ENCODE measurements at regions not wholly inside any gene's neighbourhood (a gene's known extent, or its start where the extent isn't known, plus 50 kb on each side); places are given as distances from the start of the nearest gene placed in this dataset.

GRCh38 chr18:52007105-52007504, 332.9 kb upstream of the DCC start:
- TF ChIP-seq, protein P1, sequence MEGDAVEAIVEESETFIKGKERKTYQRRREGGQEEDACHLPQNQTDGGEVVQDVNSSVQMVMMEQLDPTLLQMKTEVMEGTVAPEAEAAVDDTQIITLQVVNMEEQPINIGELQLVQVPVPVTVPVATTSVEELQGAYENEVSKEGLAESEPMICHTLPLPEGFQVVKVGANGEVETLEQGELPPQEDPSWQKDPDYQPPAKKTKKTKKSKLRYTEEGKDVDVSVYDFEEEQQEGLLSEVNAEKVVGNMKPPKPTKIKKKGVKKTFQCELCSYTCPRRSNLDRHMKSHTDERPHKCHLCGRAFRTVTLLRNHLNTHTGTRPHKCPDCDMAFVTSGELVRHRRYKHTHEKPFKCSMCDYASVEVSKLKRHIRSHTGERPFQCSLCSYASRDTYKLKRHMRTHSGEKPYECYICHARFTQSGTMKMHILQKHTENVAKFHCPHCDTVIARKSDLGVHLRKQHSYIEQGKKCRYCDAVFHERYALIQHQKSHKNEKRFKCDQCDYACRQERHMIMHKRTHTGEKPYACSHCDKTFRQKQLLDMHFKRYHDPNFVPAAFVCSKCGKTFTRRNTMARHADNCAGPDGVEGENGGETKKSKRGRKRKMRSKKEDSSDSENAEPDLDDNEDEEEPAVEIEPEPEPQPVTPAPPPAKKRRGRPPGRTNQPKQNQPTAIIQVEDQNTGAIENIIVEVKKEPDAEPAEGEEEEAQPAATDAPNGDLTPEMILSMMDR (IDR thresholded peaks at IDR 0.05 in 2 of 3, conservative IDR thresholded peaks at IDR 0.05 in 1 of 3; ENCODE audit: control insufficient read depth in 2 of 3, extremely low read depth in 1 of 3, insufficient read depth in 1 of 3, low read depth in 3 of 3, low read length in 3 of 3) = no peak
- no peak for TF ChIP-seq ZNF274 (IDR thresholded peaks at IDR 0.05; ENCODE audit: insufficient read depth, insufficient read length)
- no peak for TF ChIP-seq POLR2A (IDR thresholded peaks at IDR 0.05; ENCODE audit: low read depth, low read length)
- no peak for TF ChIP-seq ZSCAN29 (IDR thresholded peaks at IDR 0.05)
- no peak for TF ChIP-seq WRNIP1 (IDR thresholded peaks at IDR 0.05; ENCODE audit: borderline replicate concordance, low read depth, low read length)
- no peak for TF ChIP-seq KDM1A (IDR thresholded peaks at IDR 0.05; ENCODE audit: borderline replicate concordance)
- no peak for TF ChIP-seq LARP7 (IDR thresholded peaks at IDR 0.05)
- TF ChIP-seq, protein P2, sequence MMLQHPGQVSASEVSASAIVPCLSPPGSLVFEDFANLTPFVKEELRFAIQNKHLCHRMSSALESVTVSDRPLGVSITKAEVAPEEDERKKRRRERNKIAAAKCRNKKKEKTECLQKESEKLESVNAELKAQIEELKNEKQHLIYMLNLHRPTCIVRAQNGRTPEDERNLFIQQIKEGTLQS (IDR thresholded peaks at IDR 0.05; ENCODE audit: borderline replicate concordance, extremely low read depth, low read depth, low read length) = no peak
- no peak for TF ChIP-seq SIX5 (IDR thresholded peaks at IDR 0.05; ENCODE audit: low read depth, low read length, severe bottlenecking)
- TF ChIP-seq RFX5 (IDR thresholded peaks at IDR 0.05; ENCODE audit: low read depth, low read length) = no peak
- no peak for TF ChIP-seq CHD2 (IDR thresholded peaks at IDR 0.05; ENCODE audit: borderline replicate concordance, low read depth, low read length)
- TF ChIP-seq, protein P3, sequence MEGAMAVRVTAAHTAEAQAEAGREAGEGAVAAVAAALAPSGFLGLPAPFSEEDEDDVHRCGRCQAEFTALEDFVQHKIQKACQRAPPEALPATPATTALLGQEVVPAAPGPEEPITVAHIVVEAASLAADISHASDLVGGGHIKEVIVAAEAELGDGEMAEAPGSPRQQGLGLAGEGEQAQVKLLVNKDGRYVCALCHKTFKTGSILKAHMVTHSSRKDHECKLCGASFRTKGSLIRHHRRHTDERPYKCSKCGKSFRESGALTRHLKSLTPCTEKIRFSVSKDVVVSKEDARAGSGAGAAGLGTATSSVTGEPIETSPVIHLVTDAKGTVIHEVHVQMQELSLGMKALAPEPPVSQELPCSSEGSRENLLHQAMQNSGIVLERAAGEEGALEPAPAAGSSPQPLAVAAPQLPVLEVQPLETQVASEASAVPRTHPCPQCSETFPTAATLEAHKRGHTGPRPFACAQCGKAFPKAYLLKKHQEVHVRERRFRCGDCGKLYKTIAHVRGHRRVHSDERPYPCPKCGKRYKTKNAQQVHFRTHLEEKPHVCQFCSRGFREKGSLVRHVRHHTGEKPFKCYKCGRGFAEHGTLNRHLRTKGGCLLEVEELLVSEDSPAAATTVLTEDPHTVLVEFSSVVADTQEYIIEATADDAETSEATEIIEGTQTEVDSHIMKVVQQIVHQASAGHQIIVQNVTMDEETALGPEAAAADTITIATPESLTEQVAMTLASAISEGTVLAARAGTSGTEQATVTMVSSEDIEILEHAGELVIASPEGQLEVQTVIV (IDR thresholded peaks at IDR 0.05; ENCODE audit: borderline replicate concordance, partially characterized antibody) = no peak
- no peak for TF ChIP-seq SMAD1 (IDR thresholded peaks at IDR 0.05; ENCODE audit: low read depth, partially characterized antibody)
- TF ChIP-seq SRF (IDR thresholded peaks at IDR 0.05; ENCODE audit: low read depth in 2 of 2, low read length in 2 of 2) = no peak

All from GM12878 (cell line).